Loucy (cell line): ENCODE measurements at regions not wholly inside any gene's neighbourhood (a gene's known extent, or its start where the extent isn't known, plus 50 kb on each side); places are given as distances from the start of the nearest gene placed in this dataset.

Experiments
- H2AFZ ChIP-seq: fragments of 200-600 bp; sonication (generic); 2 replicates; pipeline ENCODE4 v1.6.0; 2016; ENCODE audit warnings: antibody characterized with exemption, mild to moderate bottlenecking, low read length, moderate library complexity
- H3F3A ChIP-seq: fragments of 200-600 bp; 2 replicates; pipeline ENCODE4 v1.6.0; 2016; ENCODE audit warnings: antibody characterized with exemption, low read depth, mild to moderate bottlenecking
- H3K27me3 ChIP-seq: fragments of 200-600 bp; sonication (generic); 2 replicates; pipeline ENCODE4 v1.6.1; 2014; ENCODE audit warnings: low read length, mild to moderate bottlenecking; ENCODE audit not compliant: insufficient read depth, poor library complexity, severe bottlenecking
- H3K36me3 ChIP-seq: fragments of 200-600 bp; sonication (generic); 2 replicates; pipeline ENCODE4 v1.6.1; 2016; ENCODE audit warnings: low read length; ENCODE audit not compliant: insufficient read depth
- H3K4me1 ChIP-seq: fragments of 200-600 bp; sonication (generic); 2 replicates; pipeline ENCODE4 v1.5.1; 2014; ENCODE audit warnings: low read length, mild to moderate bottlenecking; ENCODE audit not compliant: insufficient read depth, poor library complexity, severe bottlenecking
- H3K4me2 ChIP-seq: fragments of 200-600 bp; sonication (generic); 2 replicates; pipeline ENCODE4 v1.6.0; 2014; ENCODE audit warnings: antibody characterized with exemption, low read length, low read depth, mild to moderate bottlenecking; ENCODE audit not compliant: poor library complexity, severe bottlenecking
- H3K4me3 ChIP-seq: fragments of 200-600 bp; sonication (generic); 2 replicates; pipeline ENCODE4 v1.5.1; 2014; ENCODE audit warnings: low read length, mild to moderate bottlenecking, mixed read lengths; ENCODE audit not compliant: poor library complexity, severe bottlenecking
- H3K79me2 ChIP-seq: fragments of 200-600 bp; sonication (generic); 2 replicates; pipeline ENCODE4 v1.6.1; 2014; ENCODE audit warnings: low read length; ENCODE audit not compliant: insufficient read depth
- H3K9ac ChIP-seq: fragments of 200-600 bp; sonication (generic); 2 replicates; pipeline ENCODE4 v1.6.0; 2014; ENCODE audit warnings: mild to moderate bottlenecking, low read depth, low read length, moderate library complexity; ENCODE audit not compliant: poor library complexity, severe bottlenecking
- H3K9me2 ChIP-seq: fragments of 200-600 bp; sonication (generic); replicated peaks from 2 replicates; pipeline ENCODE4 v1.6.1; 2016; ENCODE audit warnings: low read depth, low read length, mixed read lengths
- H3K9me3 ChIP-seq: fragments of 200-600 bp; sonication (generic); 2 replicates; pipeline ENCODE4 v1.6.1; 2014; ENCODE audit warnings: mild to moderate bottlenecking, antibody characterized with exemption, low read length, low read depth; ENCODE audit not compliant: insufficient read depth
- H4K20me1 ChIP-seq: fragments of 200-600 bp; sonication (generic); 2 replicates; pipeline ENCODE4 v1.6.0; 2014; ENCODE audit warnings: antibody characterized with exemption, low read length, mild to moderate bottlenecking; ENCODE audit not compliant: insufficient read depth, poor library complexity, severe bottlenecking
- EZH2phosphoT487 ChIP-seq: fragments of 200-600 bp; IDR thresholded peaks from 2 replicates; pipeline ENCODE4 v1.6.1; 2018; ENCODE audit warnings: antibody characterized with exemption, mild to moderate bottlenecking, moderate library complexity, borderline replicate concordance
- TF ChIP-seq, protein P1 (sequence below): fragments of 200-600 bp; sonication (generic); conservative IDR thresholded peaks from 2 replicates; pipeline ENCODE4 v1.5.1; 2014; ENCODE audit warnings: mild to moderate bottlenecking, antibody characterized with exemption, low read length

- Histone ChIP-seq H3F3A (no peaks in the 10 kb centered on the region), H3K36me3 (no peaks in the 10 kb centered on the region)
These were observed 101.0 kb downstream of the SNX19 start for GRCh38 chr11:130815097-130815802.

DNA sequence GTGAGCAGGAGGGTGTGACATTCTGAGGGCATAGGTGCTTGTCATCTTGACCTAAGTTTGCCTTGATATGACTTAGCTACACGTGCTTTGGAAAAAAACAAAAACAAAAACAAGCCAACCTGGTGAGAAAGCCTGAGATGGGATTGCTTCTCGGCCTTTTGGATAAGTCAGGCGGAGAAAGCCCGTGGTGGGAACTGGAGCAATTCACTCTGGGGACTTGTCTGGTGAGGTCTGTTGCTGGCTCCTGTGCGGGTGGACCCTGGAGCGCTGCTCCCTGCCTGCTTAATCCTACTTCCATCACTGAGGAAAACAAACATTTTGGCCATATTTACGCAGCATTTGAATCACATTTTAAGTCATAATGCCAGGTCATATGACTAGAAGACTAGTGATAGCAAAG is 100.3 kb downstream of the SNX19 start:
- Histone ChIP-seq H3K4me3 (no peak overlapping the region), H3F3A (no peaks in the 10 kb centered on the region), H3K9ac (no peak overlapping the region), H3K9me2 (no peaks in the 10 kb centered on the region), H3K4me1 (no peaks in the 10 kb centered on the region), H4K20me1 (no peaks in the 10 kb centered on the region), H3K27me3 (no peaks in the 10 kb centered on the region), H3K36me3 (no peaks in the 10 kb centered on the region), H2AFZ (no peak overlapping the region), H3K9me3 (no peaks in the 10 kb centered on the region), H3K4me2 (no peak overlapping the region), H3K79me2 (no peaks in the 10 kb centered on the region)
- TF ChIP-seq, protein P1, sequence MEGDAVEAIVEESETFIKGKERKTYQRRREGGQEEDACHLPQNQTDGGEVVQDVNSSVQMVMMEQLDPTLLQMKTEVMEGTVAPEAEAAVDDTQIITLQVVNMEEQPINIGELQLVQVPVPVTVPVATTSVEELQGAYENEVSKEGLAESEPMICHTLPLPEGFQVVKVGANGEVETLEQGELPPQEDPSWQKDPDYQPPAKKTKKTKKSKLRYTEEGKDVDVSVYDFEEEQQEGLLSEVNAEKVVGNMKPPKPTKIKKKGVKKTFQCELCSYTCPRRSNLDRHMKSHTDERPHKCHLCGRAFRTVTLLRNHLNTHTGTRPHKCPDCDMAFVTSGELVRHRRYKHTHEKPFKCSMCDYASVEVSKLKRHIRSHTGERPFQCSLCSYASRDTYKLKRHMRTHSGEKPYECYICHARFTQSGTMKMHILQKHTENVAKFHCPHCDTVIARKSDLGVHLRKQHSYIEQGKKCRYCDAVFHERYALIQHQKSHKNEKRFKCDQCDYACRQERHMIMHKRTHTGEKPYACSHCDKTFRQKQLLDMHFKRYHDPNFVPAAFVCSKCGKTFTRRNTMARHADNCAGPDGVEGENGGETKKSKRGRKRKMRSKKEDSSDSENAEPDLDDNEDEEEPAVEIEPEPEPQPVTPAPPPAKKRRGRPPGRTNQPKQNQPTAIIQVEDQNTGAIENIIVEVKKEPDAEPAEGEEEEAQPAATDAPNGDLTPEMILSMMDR: no peak
- no peak for TF ChIP-seq EZH2phosphoT487

More at GRCh38 chr11:130815097-130815802, 101.0 kb downstream of the SNX19 start:
- H3K4me1 ChIP-seq: no peaks in the 10 kb centered on the region
- H4K20me1 ChIP-seq: no peaks in the 10 kb centered on the region
- H3K9me3 ChIP-seq: no peaks in the 10 kb centered on the region
- H3K4me2 ChIP-seq: no peak overlapping the region
- TF ChIP-seq, protein P1: no peak
- TF ChIP-seq EZH2phosphoT487: no peak
- H3K9ac ChIP-seq: no peak overlapping the region
- H3K27me3 ChIP-seq: no peaks in the 10 kb centered on the region
- H3K79me2 ChIP-seq: no peaks in the 10 kb centered on the region
- no peaks in the 10 kb centered on the region for H3K9me2 ChIP-seq
- H2AFZ ChIP-seq: no peak overlapping the region
- H3K4me3 ChIP-seq: no peak overlapping the region

GRCh38 chr11:130816546-130817329 is 99.5 kb downstream of the SNX19 start:
- H3F3A ChIP-seq: no peaks in the 10 kb centered on the region
- H3K27me3 ChIP-seq: no peaks in the 10 kb centered on the region
- no peak overlapping the region for H3K4me2 ChIP-seq
- no peak overlapping the region for H3K4me3 ChIP-seq
- H3K4me1 ChIP-seq: no peaks in the 10 kb centered on the region
- no peaks in the 10 kb centered on the region for H3K9me3 ChIP-seq
- H3K79me2 ChIP-seq: no peaks in the 10 kb centered on the region
- no peaks in the 10 kb centered on the region for H3K9me2 ChIP-seq
- TF ChIP-seq, protein P1: no peak
- TF ChIP-seq EZH2phosphoT487: no peak
- H3K9ac ChIP-seq: no peak overlapping the region
- no peaks in the 10 kb centered on the region for H4K20me1 ChIP-seq
- H2AFZ ChIP-seq: no peak overlapping the region
- no peaks in the 10 kb centered on the region for H3K36me3 ChIP-seq
